ENCODE measurements at regions not wholly inside any gene's neighbourhood (a gene's known extent, or its start where the extent isn't known, plus 50 kb on each side); places are given as distances from the start of the nearest gene placed in this dataset.

DNA sequence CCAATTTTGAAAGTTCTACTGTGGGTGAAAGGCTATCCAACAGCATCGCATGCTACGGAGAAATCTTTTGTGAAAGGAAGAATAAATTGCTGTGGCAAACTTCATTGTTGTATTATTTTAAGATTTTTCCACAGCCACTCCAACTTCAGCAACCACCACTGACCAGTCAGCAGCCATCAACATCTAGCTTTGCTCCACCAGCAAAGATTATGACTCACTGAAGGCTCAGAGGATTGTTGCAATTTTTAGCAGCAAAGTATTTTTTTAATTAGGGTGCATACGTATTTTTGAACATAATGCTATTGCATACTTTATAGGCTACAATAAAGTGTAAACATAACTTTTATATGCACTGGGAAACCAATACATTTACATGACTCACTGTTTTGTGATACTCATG, 493.5 kb downstream of the TFAP2A start:
- no peak for TF ChIP-seq TAF1 (IDR thresholded peaks at IDR 0.05; ENCODE audit: borderline replicate concordance, insufficient read depth, low read length)
- TF ChIP-seq POLR2AphosphoS5 (IDR thresholded peaks at IDR 0.05; ENCODE audit: low read depth, low read length), result no peak

All from PFSK-1 (cell line).